ENCODE measurements at regions not wholly inside any gene's neighbourhood (a gene's known extent, or its start where the extent isn't known, plus 50 kb on each side); places are given as distances from the start of the nearest gene placed in this dataset.
"Not testable (repeated sequence)": the region's sequence is repeated elsewhere in the genome, so short reads cannot be mapped to it uniquely, and the experiment has no call there.

GRCh38 chr4:29704059-29704458 lies 1016.1 kb upstream of the PCDH7 start:
- DNase-seq (ENCODE audit: low spot score) (no peak), ATAC-seq (no peak)

GRCh38 chr4:29708473-29708872 lies 1011.7 kb upstream of the PCDH7 start:
- DNase-seq (ENCODE audit: low spot score): no peak
- ATAC-seq: no peak

GRCh38 chr4:29710519-29710918 lies 1009.6 kb upstream of the PCDH7 start:
- ATAC-seq (no peak), DNase-seq (ENCODE audit: low spot score) (no peak)

- no peak for DNase-seq (ENCODE audit: low spot score)
- no peak for ATAC-seq
These were observed 1008.9 kb upstream of the PCDH7 start for GRCh38 chr4:29711226-29711625.

- no peak for DNase-seq (ENCODE audit: low spot score)
- no peak for ATAC-seq
These were observed 1002.7 kb upstream of the PCDH7 start for GRCh38 chr4:29717287-29718057.

GRCh38 chr4:29718136-29718535 lies 1002.0 kb upstream of the PCDH7 start:
- no peak for DNase-seq (ENCODE audit: low spot score)
- no peak for ATAC-seq

GRCh38 chr4:29722253-29722652 lies 997.9 kb upstream of the PCDH7 start:
- DNase-seq (ENCODE audit: low spot score) (no peak), ATAC-seq (no peak)

GRCh38 chr4:29726938-29727337 lies 993.2 kb upstream of the PCDH7 start:
- ATAC-seq (no peak), DNase-seq (ENCODE audit: low spot score) (no peak)

GRCh38 chr4:29734343-29735213 lies 985.6 kb upstream of the PCDH7 start:
- DNase-seq (ENCODE audit: low spot score): no peak
- no peak for ATAC-seq

- ATAC-seq: no peak
- DNase-seq (ENCODE audit: low spot score): no peak
These were observed 963.2 kb upstream of the PCDH7 start for GRCh38 chr4:29756966-29757365.

GRCh38 chr4:29762151-29762550 lies 958.0 kb upstream of the PCDH7 start:
- no peak for DNase-seq (ENCODE audit: low spot score)
- ATAC-seq: no peak

GRCh38 chr4:29770627-29771026 lies 949.5 kb upstream of the PCDH7 start:
- DNase-seq (ENCODE audit: low spot score): no peak
- ATAC-seq: no peak

GRCh38 chr4:29788123-29788522 lies 932.0 kb upstream of the PCDH7 start:
- not testable (repeated sequence) for ATAC-seq

GRCh38 chr4:29805245-29805644 lies 914.9 kb upstream of the PCDH7 start:
- ATAC-seq: no peak
- no peak for DNase-seq (ENCODE audit: low spot score)

More at GRCh38 chr4:29788123-29788522, 932.0 kb upstream of the PCDH7 start:
- not testable (repeated sequence) for DNase-seq (ENCODE audit: low spot score)

- DNase-seq (ENCODE audit: low spot score) (no peak), ATAC-seq (no peak)
These were observed 914.2 kb upstream of the PCDH7 start for GRCh38 chr4:29805916-29806480.

- no peak for ATAC-seq
- no peak for DNase-seq (ENCODE audit: low spot score)
These were observed 902.2 kb upstream of the PCDH7 start for GRCh38 chr4:29817961-29818360.

- DNase-seq (ENCODE audit: low spot score) (no peak), ATAC-seq (no peak)
These were observed 891.1 kb upstream of the PCDH7 start for GRCh38 chr4:29829067-29829466.

- ATAC-seq (no peak), DNase-seq (ENCODE audit: low spot score) (no peak)
These were observed 867.6 kb upstream of the PCDH7 start for GRCh38 chr4:29852537-29852936.

- DNase-seq (ENCODE audit: low spot score) (no peak), ATAC-seq (no peak)
These were observed 866.3 kb upstream of the PCDH7 start for GRCh38 chr4:29853833-29854232.

- no peak for ATAC-seq
- DNase-seq (ENCODE audit: low spot score): no peak
These were observed 858.9 kb upstream of the PCDH7 start for GRCh38 chr4:29861307-29861706.

- ATAC-seq (no peak), DNase-seq (ENCODE audit: low spot score) (no peak)
These were observed 852.8 kb upstream of the PCDH7 start for GRCh38 chr4:29867412-29867811.

GRCh38 chr4:29900336-29900735 lies 819.8 kb upstream of the PCDH7 start:
- DNase-seq (ENCODE audit: low spot score) (no peak), ATAC-seq (no peak)
